ENCODE measurements at regions not wholly inside any gene's neighbourhood (a gene's known extent, or its start where the extent isn't known, plus 50 kb on each side); places are given as distances from the start of the nearest gene placed in this dataset.

DNA sequence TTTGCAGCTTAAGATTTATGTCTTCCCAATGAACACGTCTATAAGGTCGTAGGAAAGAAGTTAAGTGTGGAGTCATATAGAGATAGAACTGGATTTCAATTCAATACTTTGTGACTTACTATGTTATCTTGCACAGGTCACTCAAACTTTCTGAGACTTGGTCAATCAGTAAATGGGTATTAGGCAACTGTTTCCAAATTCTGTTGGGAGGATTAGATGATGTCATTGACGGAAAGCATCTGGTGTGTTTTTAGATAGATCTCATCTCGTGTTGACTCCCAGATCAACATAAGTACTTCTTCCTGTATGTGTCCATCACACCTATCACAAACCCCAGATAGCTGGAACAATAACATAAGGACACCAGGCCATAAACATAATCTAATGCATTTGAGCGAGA lies 771.1 kb upstream of the FANCL start (continued):
- TF ChIP-seq, protein P1, sequence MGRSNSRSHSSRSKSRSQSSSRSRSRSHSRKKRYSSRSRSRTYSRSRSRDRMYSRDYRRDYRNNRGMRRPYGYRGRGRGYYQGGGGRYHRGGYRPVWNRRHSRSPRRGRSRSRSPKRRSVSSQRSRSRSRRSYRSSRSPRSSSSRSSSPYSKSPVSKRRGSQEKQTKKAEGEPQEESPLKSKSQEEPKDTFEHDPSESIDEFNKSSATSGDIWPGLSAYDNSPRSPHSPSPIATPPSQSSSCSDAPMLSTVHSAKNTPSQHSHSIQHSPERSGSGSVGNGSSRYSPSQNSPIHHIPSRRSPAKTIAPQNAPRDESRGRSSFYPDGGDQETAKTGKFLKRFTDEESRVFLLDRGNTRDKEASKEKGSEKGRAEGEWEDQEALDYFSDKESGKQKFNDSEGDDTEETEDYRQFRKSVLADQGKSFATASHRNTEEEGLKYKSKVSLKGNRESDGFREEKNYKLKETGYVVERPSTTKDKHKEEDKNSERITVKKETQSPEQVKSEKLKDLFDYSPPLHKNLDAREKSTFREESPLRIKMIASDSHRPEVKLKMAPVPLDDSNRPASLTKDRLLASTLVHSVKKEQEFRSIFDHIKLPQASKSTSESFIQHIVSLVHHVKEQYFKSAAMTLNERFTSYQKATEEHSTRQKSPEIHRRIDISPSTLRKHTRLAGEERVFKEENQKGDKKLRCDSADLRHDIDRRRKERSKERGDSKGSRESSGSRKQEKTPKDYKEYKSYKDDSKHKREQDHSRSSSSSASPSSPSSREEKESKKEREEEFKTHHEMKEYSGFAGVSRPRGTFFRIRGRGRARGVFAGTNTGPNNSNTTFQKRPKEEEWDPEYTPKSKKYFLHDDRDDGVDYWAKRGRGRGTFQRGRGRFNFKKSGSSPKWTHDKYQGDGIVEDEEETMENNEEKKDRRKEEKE (IDR thresholded peaks at IDR 0.05) = no peak
- TF ChIP-seq, protein P2, sequence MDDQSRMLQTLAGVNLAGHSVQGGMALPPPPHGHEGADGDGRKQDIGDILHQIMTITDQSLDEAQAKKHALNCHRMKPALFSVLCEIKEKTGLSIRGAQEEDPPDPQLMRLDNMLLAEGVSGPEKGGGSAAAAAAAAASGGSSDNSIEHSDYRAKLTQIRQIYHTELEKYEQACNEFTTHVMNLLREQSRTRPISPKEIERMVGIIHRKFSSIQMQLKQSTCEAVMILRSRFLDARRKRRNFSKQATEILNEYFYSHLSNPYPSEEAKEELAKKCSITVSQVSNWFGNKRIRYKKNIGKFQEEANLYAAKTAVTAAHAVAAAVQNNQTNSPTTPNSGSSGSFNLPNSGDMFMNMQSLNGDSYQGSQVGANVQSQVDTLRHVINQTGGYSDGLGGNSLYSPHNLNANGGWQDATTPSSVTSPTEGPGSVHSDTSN (IDR thresholded peaks at IDR 0.05; ENCODE audit: insufficient replicate concordance, low read depth, low read length) = no peak
- TF ChIP-seq BCL11A (IDR thresholded peaks at IDR 0.05; ENCODE audit: low read depth, low read length) (no peak), E4F1 (IDR thresholded peaks at IDR 0.05; ENCODE audit: borderline replicate concordance, partially characterized antibody) (no peak), RCOR1 (conservative IDR thresholded peaks at IDR 0.05; ENCODE audit: low read depth, low read length) (no peak), GATAD2B (conservative IDR thresholded peaks at IDR 0.05; ENCODE audit: low read depth) (no peak), MEF2A (IDR thresholded peaks at IDR 0.05; ENCODE audit: insufficient read depth, low read depth, low read length) (no peak), JUND (IDR thresholded peaks at IDR 0.05; ENCODE audit: low read depth, low read length) (no peak), RB1 (IDR thresholded peaks at IDR 0.05; ENCODE audit: borderline replicate concordance) (no peak), SREBF1 (IDR thresholded peaks at IDR 0.05; ENCODE audit: low read length) (no peak)

Data from GM12878 (cell line).